KOPT-K1 (cell line): ENCODE measurements at regions not wholly inside any gene's neighbourhood (a gene's known extent, or its start where the extent isn't known, plus 50 kb on each side); places are given as distances from the start of the nearest gene placed in this dataset.
"Not testable (repeated sequence)": the region's sequence is repeated elsewhere in the genome, so short reads cannot be mapped to it uniquely, and the experiment has no call there.

Source experiments
- H3K27ac ChIP-seq: fragments of 200-600 bp; sonication (generic); 2 replicates; pipeline ENCODE4 v1.5.1; 2016; ENCODE audit warnings: antibody characterized with exemption, mild to moderate bottlenecking, low read depth, low read length; ENCODE audit not compliant: poor library complexity, severe bottlenecking
- H3K36me3 ChIP-seq: fragments of 200-600 bp; sonication (generic); 2 replicates; pipeline ENCODE4 v1.5.1; 2017; ENCODE audit warnings: antibody characterized with exemption, mild to moderate bottlenecking, low read length, moderate library complexity; ENCODE audit not compliant: insufficient read depth
- H3K9me3 ChIP-seq: fragments of 200-600 bp; sonication (generic); 2 replicates; pipeline ENCODE4 v1.5.1; 2017; ENCODE audit warnings: antibody characterized with exemption, low read length, mild to moderate bottlenecking; ENCODE audit not compliant: insufficient read depth, poor library complexity, severe bottlenecking

- Histone ChIP-seq H3K27ac (no peak overlapping the region), H3K36me3 (no peaks in the 10 kb centered on the region), H3K9me3 (no peaks in the 10 kb centered on the region)
Measured at GRCh38 chr1:112070677-112071076, 81.2 kb upstream of the KCND3 start.

GRCh38 chr1:112074711-112075110, 85.2 kb upstream of the KCND3 start:
- Histone ChIP-seq H3K27ac (no peak overlapping the region), H3K9me3 (no peaks in the 10 kb centered on the region), H3K36me3 (no peaks in the 10 kb centered on the region)

DNA sequence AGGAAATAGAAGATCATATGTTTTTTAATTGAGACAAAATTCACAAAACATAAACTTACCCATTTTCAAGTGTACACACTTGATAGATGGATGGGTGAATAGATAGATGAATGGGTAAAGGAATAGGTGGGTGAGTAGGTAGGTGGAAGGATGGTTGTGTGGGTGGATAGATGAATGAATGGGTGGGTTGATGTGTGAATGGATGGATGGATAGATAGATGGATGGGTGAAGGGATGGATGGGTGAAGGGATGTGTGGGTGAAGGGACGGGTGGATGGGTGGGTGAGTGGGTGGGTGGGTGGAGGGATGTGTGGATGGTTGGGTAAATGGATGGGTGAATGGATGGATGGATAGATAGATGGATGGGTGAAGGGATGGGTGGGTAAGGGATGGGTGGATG, 86.1 kb upstream of the KCND3 start:
- Histone ChIP-seq H3K27ac (no peak overlapping the region), H3K36me3 (no peaks in the 10 kb centered on the region), H3K9me3 (no peaks in the 10 kb centered on the region)

GRCh38 chr1:112079446-112079845, 90.0 kb upstream of the KCND3 start:
- no peaks in the 10 kb centered on the region for H3K36me3 ChIP-seq
- no peak overlapping the region for H3K27ac ChIP-seq
- H3K9me3 ChIP-seq, result no peaks in the 10 kb centered on the region

DNA sequence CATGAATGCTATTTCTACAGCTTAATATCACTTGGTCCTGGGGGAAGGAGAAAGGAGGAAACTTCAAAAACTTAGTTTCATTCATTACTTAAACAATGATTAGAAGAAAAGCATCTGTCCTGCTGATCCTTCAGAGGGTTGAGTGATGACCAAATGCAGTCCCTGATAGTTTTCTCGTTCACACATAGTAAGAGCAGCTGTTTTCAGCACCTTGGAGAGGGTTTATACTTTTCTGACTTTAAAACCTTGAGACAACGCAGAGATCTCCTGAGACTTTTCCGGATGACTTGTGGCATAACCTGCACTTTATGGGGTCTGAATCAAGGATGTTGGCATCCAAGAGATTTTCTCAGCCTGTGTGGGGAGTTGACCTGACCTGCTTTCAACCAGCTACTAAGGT, 94.0 kb upstream of the KCND3 start:
- Histone ChIP-seq H3K27ac (no peak overlapping the region), H3K9me3 (no peaks in the 10 kb centered on the region), H3K36me3 (no peaks in the 10 kb centered on the region)

GRCh38 chr1:112092656-112093371, 103.3 kb upstream of the KCND3 start:
- Histone ChIP-seq H3K9me3 (no peaks in the 10 kb centered on the region), H3K36me3 (no peaks in the 10 kb centered on the region), H3K27ac (no peak overlapping the region)

DNA sequence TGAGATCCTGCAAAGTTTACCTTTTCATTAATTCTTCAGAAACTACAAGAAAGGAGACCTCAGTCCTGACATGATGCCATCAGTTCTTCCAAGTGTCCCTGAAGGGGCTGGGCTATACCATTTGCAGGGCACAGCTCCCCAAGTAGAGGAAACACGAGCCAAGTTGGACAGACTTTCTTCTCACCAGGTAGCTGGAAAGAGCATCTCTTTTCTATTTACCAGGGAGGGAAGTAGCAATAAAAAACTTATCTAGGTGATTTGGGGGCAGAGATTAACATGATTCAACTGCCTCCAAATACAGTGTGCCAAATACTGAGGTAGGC, 103.9 kb upstream of the KCND3 start:
- Histone ChIP-seq H3K27ac (no peak overlapping the region), H3K36me3 (no peaks in the 10 kb centered on the region)

DNA sequence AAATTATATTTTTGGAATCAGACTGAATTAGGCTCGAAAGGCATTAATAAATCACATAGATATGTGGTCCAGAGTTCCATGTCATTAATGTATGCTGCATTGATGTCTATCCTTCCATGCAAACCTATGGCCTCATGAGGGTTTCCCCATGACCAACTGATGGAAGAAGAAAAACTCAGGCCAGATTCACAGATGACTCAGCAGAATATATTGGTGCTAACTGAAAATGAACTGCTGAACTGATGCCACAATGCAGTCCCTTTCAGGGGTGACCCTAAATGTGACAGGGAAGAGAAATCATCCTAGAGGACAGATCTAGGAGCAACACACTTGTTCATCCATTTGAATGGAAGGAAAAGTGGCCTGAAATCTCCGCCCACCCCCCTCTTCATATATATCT, 110.5 kb upstream of the KCND3 start:
- Histone ChIP-seq H3K9me3 (no peaks in the 10 kb centered on the region), H3K27ac (no peak overlapping the region), H3K36me3 (no peaks in the 10 kb centered on the region)

More for the DNA sequence above, 103.9 kb upstream of the KCND3 start:
- no peaks in the 10 kb centered on the region for H3K9me3 ChIP-seq

GRCh38 chr1:112105557-112105956, 116.1 kb upstream of the KCND3 start:
- Histone ChIP-seq H3K9me3 (no peaks in the 10 kb centered on the region), H3K36me3 (no peaks in the 10 kb centered on the region), H3K27ac (no peak overlapping the region)

DNA sequence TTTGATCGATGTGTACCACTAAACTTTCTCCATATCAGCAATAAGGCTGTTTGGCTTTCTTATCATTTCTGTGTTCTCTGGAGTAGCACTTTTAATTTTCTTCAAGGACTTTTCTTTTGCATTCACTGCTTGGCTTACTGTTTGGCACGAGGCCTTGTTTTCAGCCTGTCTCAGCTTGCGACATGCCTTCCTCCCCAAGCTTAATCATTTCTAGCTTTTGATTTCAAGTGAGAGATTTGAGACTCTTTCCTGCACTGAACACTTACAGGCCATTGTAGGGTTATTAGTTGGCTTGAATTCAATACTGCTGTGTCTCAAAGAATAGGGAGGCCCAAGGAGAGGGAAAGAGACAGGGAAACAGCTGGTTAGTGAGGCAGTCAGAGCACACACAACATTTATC, 120.6 kb upstream of the KCND3 start:
- no peaks in the 10 kb centered on the region for H3K9me3 ChIP-seq
- no peaks in the 10 kb centered on the region for H3K36me3 ChIP-seq
- H3K27ac ChIP-seq, result no peak overlapping the region

DNA sequence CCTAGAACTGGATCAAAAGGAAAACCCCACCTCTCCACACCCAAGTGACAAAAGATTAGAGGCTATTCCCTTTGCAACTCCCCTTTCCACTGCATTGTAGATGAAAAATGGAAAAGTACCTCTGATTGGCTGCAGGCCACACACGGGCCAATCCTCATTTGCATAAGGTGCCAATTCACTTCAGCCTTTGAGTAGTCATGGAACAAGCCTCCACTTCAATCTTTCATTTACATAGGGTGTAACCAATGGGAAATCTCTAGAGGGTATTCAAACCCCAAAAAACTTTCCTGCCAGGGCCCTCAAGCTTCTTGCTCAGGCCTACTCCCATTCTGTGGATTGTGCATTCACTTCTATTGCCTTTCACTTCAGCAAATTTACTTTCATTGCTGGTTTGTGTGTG, 122.3 kb upstream of the KCND3 start:
- Histone ChIP-seq H3K9me3 (no peaks in the 10 kb centered on the region), H3K27ac (no peak overlapping the region), H3K36me3 (no peaks in the 10 kb centered on the region)

DNA sequence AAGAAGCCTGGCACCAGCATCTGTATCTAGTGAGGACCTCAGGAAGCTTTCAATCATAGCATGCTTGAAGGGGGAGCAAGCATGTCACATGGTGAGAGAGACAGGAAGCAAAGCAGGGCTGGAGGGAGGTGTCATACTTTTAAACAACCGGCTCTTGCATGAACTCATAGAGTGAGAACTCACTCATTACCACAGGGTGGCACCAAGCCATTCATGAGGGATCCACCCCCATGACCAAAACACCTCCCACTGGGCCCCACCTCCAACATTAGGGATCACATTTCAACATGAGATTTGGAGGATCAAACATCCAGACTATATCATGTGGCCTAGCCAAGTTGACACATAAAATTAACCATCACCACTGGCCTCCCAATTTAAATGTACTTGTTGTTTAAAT, 125.1 kb upstream of the KCND3 start:
- H3K36me3 ChIP-seq, result no peaks in the 10 kb centered on the region
- H3K27ac ChIP-seq, result no peak overlapping the region
- H3K9me3 ChIP-seq, result no peaks in the 10 kb centered on the region

DNA sequence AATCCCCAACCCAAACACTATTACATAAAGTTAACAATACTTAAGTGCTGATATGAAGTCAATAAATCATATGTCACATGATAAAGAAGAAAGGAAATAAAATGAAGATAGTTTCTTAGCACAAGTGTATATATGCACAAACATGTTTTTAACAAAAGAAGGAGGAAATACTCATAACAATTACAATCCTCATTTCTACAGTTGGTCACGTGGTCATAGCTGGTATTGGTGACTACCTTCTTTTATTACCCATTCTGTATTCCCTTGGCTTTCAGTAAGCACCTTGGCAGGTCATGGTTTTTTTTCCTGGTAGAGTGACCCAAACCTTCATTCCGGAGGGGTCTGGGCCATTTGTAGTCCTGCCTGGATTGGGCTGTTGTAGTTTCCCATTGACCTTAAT, 137.1 kb upstream of the KCND3 start:
- Histone ChIP-seq H3K9me3 (no peaks in the 10 kb centered on the region), H3K27ac (no peak overlapping the region), H3K36me3 (no peaks in the 10 kb centered on the region)

DNA sequence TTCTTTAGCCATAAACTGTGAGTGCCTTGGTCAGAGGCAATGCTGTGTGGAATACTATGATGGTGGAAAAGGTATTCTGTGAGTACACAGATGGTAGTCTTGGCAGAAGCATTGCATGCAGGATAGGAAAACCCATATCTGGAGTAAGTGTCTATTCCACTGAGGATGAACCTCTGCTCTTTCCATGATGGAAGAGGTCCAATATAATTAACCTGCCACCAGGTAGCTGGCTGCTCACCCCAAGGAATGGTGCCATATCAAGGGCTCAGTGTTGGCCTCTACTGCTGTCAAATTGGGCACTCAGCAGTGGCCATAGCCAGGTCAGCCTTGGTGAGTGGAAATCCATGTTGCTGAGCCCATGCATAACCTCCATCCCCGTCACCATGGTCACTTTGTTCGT, 138.1 kb upstream of the KCND3 start:
- H3K9me3 ChIP-seq, H3K27ac ChIP-seq, H3K36me3 ChIP-seq: not testable (repeated sequence)

GRCh38 chr1:112133487-112133886, 144.0 kb upstream of the KCND3 start:
- H3K36me3 ChIP-seq, result no peaks in the 10 kb centered on the region
- H3K9me3 ChIP-seq, result no peaks in the 10 kb centered on the region
- H3K27ac ChIP-seq, result no peak overlapping the region

GRCh38 chr1:112140743-112141142, 151.3 kb upstream of the KCND3 start:
- no peaks in the 10 kb centered on the region for H3K9me3 ChIP-seq
- H3K36me3 ChIP-seq, result no peaks in the 10 kb centered on the region
- no peak overlapping the region for H3K27ac ChIP-seq
